IMR-90 (cell line): ENCODE measurements at regions not wholly inside any gene's neighbourhood (a gene's known extent, or its start where the extent isn't known, plus 50 kb on each side); places are given as distances from the start of the nearest gene placed in this dataset.
"Not testable (repeated sequence)": the region's sequence is repeated elsewhere in the genome, so short reads cannot be mapped to it uniquely, and the experiment has no call there.

Experiments
- ATAC-seq: fragments of 200-7000 bp; cut with Tn5 transposase; 2 replicates; pipeline ENCODE4 v1.9.1; 2020; ENCODE audit warnings: low read depth, mild to moderate bottlenecking, moderate library complexity
- BruUV-seq: library from RNA; stranded (reverse); fragments of 400-500 nt; replicated peaks from 2 replicates; lab custom pipeline; 2021; lab: Mats Ljungman, UMichigan
- CTCF ChIA-PET: fragments of 300-600 bp; formaldehyde crosslinking; extraction: SDS; loops from one replicate; lab custom pipeline; 2021; ENCODE audit warnings: antibody characterized with exemption; lab: Yijun Ruan, JAX
- POLR2A ChIA-PET: fragments of 300-600 bp; sonication (Branson Sonifier 250); formaldehyde crosslinking; loops from one replicate; lab custom pipeline; 2022; ENCODE audit warnings: antibody characterized with exemption; ENCODE audit not compliant: unreplicated experiment; lab: Charles Lee
- DNase-seq: peaks from one replicate; pipeline ENCODE4 v3.0.0; 2013
- H2AFZ ChIP-seq: replicated peaks from 2 replicates; pipeline ENCODE3; 2013; ENCODE audit warnings: low read length, mild to moderate bottlenecking; ENCODE audit not compliant: poor library complexity
- H2AK5ac ChIP-seq: 2 replicates; pipeline ENCODE4 v1.6.1; 2013; ENCODE audit warnings: low read depth, low read length, inconsistent platforms
- H2AK9ac ChIP-seq: replicated peaks from 2 replicates; pipeline ENCODE3; 2013; ENCODE audit warnings: mild to moderate bottlenecking, low read depth, low read length, moderate library complexity; ENCODE audit not compliant: poor library complexity
- H2BK120ac ChIP-seq: 2 replicates; pipeline ENCODE4 v1.6.1; 2013; ENCODE audit warnings: low read depth, low read length, inconsistent platforms
- H2BK15ac ChIP-seq: 3 replicates; pipeline ENCODE4 v1.6.1; 2013; ENCODE audit warnings: low read depth, low read length, inconsistent platforms
- H2BK20ac ChIP-seq: 2 replicates; pipeline ENCODE4 v1.6.1; 2013; ENCODE audit warnings: low read depth, mild to moderate bottlenecking, inconsistent platforms, low read length, moderate library complexity
- H2BK5ac ChIP-seq: 2 replicates; pipeline ENCODE4 v1.6.1; 2013; ENCODE audit warnings: mild to moderate bottlenecking, low read depth, low read length, inconsistent platforms; ENCODE audit not compliant: poor library complexity, severe bottlenecking
- H3K14ac ChIP-seq: replicated peaks from 2 replicates; pipeline ENCODE4 v1.6.1; 2013; ENCODE audit warnings: low read depth, low read length, inconsistent platforms
- H3K18ac ChIP-seq: 2 replicates; pipeline ENCODE4 v1.6.1; 2013; ENCODE audit warnings: low read depth, low read length, control low read depth
- H3K23ac ChIP-seq: 2 replicates; pipeline ENCODE4 v1.6.1; 2013; ENCODE audit warnings: low read depth, low read length, inconsistent platforms
- H3K27ac ChIP-seq: 2 replicates; pipeline ENCODE4 v1.5.1; 2013; ENCODE audit warnings: mild to moderate bottlenecking, control low read depth, low read length; ENCODE audit not compliant: insufficient read depth
- H3K27me3 ChIP-seq: 2 replicates; pipeline ENCODE4 v1.6.1; 2013; ENCODE audit warnings: low read length; ENCODE audit not compliant: control insufficient read depth, insufficient read depth
- H3K36me3 ChIP-seq: 2 replicates; pipeline ENCODE4 v1.6.1; 2013; ENCODE audit warnings: low read length, mixed read lengths; ENCODE audit not compliant: control insufficient read depth, insufficient read depth
- H3K4ac ChIP-seq: 2 replicates; pipeline ENCODE4 v1.6.1; 2013; ENCODE audit warnings: low read depth, low read length, inconsistent platforms
- H3K4me1 ChIP-seq: 2 replicates; pipeline ENCODE4 v1.6.1; 2013; ENCODE audit warnings: low read length, mixed read lengths; ENCODE audit not compliant: control insufficient read depth, insufficient read depth
- H3K4me2 ChIP-seq: 2 replicates; pipeline ENCODE4 v1.6.1; 2013; ENCODE audit warnings: low read depth, mild to moderate bottlenecking, control low read depth, low read length, moderate library complexity
- H3K4me3 ChIP-seq: 2 replicates; pipeline ENCODE4 v1.5.1; 2013; ENCODE audit warnings: low read depth, mild to moderate bottlenecking, control low read depth, low read length, moderate library complexity; ENCODE audit not compliant: insufficient read depth
- H3K56ac ChIP-seq: 2 replicates; pipeline ENCODE4 v1.6.1; 2013; ENCODE audit warnings: low read length, inconsistent platforms; ENCODE audit not compliant: insufficient read depth; ENCODE audit errors: extremely low read depth
- H3K79me1 ChIP-seq, 2 experiments: 2 replicates each; pipeline ENCODE4 v1.6.1; 2013; ENCODE audit warnings: low read length in 2 of 2, inconsistent platforms in 1 of 2, low read depth in 1 of 2
- H3K9ac ChIP-seq: 2 replicates; pipeline ENCODE4 v1.6.1; 2013; ENCODE audit warnings: low read depth, low read length, control low read depth
- H3K9me1 ChIP-seq: 2 replicates; pipeline ENCODE4 v1.6.1; 2013; ENCODE audit warnings: low read length, inconsistent platforms; ENCODE audit not compliant: insufficient read depth
- H3K9me3 ChIP-seq: 2 replicates; pipeline ENCODE4 v1.6.1; 2013; ENCODE audit warnings: low read length; ENCODE audit not compliant: control insufficient read depth, insufficient read depth
- H4K20me1 ChIP-seq: 2 replicates; pipeline ENCODE4 v1.6.1; 2013; ENCODE audit warnings: low read length, inconsistent platforms; ENCODE audit not compliant: insufficient read depth
- H4K5ac ChIP-seq: 2 replicates; pipeline ENCODE4 v1.6.1; 2013; ENCODE audit warnings: mild to moderate bottlenecking, low read depth, low read length, control low read depth
- H4K8ac ChIP-seq, 2 experiments: 2 replicates each; pipeline ENCODE4 v1.6.1; 2013; ENCODE audit warnings: low read depth in 2 of 2, low read length in 2 of 2, control low read depth in 1 of 2, inconsistent platforms in 1 of 2
- H4K91ac ChIP-seq: 2 replicates; pipeline ENCODE4 v1.6.1; 2013; ENCODE audit warnings: low read depth, low read length, inconsistent platforms; ENCODE audit not compliant: insufficient read depth
- CEBPB ChIP-seq: IDR thresholded peaks from 2 replicates; pipeline ENCODE4 v1.6.1; 2012; ENCODE audit warnings: low read depth, low read length, improper control_type of control experiment
- FOS ChIP-seq: fragments of 150-350 bp; IDR thresholded peaks from 2 replicates; pipeline ENCODE4 v1.6.1; 2016; ENCODE audit warnings: low read depth, low read length
- MXI1 ChIP-seq: IDR thresholded peaks from 2 replicates; pipeline ENCODE4 v1.6.1; 2012; ENCODE audit warnings: low read depth, mild to moderate bottlenecking, low read length, moderate library complexity, borderline replicate concordance
- NFE2L2 ChIP-seq: fragments of 150-350 bp; IDR thresholded peaks from 2 replicates; pipeline ENCODE4 v1.6.1; 2016; ENCODE audit warnings: low read depth, mild to moderate bottlenecking, low read length
- RAD21 ChIP-seq: IDR thresholded peaks from 2 replicates; pipeline ENCODE4 v1.6.1; 2012; ENCODE audit warnings: low read length, improper control_type of control experiment
- SMC3 ChIP-seq: fragments of 150-350 bp; IDR thresholded peaks from 2 replicates; pipeline ENCODE4 v1.6.1; 2016; ENCODE audit warnings: low read depth, mild to moderate bottlenecking, antibody characterized with exemption, low read length, moderate library complexity
- WGBS, 2 experiments: methylation state at CpG; one replicate each; pipeline versions ENCODE4 v1.1.5 to v1.1.7; 2013; ENCODE audit warnings: missing lambda C conversion rate in 2 of 2; ENCODE audit not compliant: insufficient read length in 1 of 2; ENCODE audit errors: extremely low coverage in 2 of 2; 5-methylcytosine and 5-hydroxymethylcytosine counted together
- dilution Hi-C: fragments of 300-500 bp; cut with HindIII; formaldehyde crosslinking; loops from one replicate; pipeline ENCODE4 v1.14.3; 2018; ENCODE audit warnings: low sequenced_read_pairs; ENCODE audit not compliant: unreplicated experiment
- in situ Hi-C: fragments of 300-500 bp; cut with MboI; formaldehyde crosslinking; loops from 3 replicates; pipeline ENCODE4 v1.14.3; 2019; ENCODE audit warnings: low sequenced_read_pairs, inconsistent platforms, mixed read lengths
- intact Hi-C: fragments of 100-400 bp; cut with micrococcal nuclease; formaldehyde crosslinking; loops from 2 replicates; pipeline ENCODE4 v1.10.0; 2022

- ChIA-PET CTCF (no interaction called here), POLR2A (no interaction called here)
- Histone ChIP-seq H2BK120ac (no peak overlapping the region), H3K9me3 (no peaks in the 10 kb centered on the region), H3K4me3 (no peak overlapping the region), H3K9me1 (no peaks in the 10 kb centered on the region), H3K27ac (no peak overlapping the region), H3K23ac (no peak overlapping the region), H2AFZ (no peak overlapping the region), H3K4ac (no peak overlapping the region), H3K56ac (no peak overlapping the region), H3K18ac (no peak overlapping the region), H3K79me1 (no peaks in the 10 kb centered on the region), H3K27me3 (no peaks in the 10 kb centered on the region), H3K4me2 (no peak overlapping the region), H3K14ac (no peak overlapping the region), H4K5ac (no peak overlapping the region), H2BK15ac (no peak overlapping the region), H2BK20ac (no peak overlapping the region), H2BK5ac (no peak overlapping the region), H2AK9ac (no peak overlapping the region), H2AK5ac (no peak overlapping the region), H4K91ac (no peak overlapping the region), H4K20me1 (no peaks in the 10 kb centered on the region), H3K4me1 (no peaks in the 10 kb centered on the region), H3K36me3 (no peaks in the 10 kb centered on the region), H3K9ac (no peak overlapping the region), H4K8ac (no peak overlapping the region)
- no TSS peak for BruUV-seq
- intact Hi-C loops (no loop called here), dilution Hi-C loops (no loop called here), in situ Hi-C loops (no loop called here)
- ATAC-seq (no peak), DNase-seq (no peak)
- WGBS, 2 experiments = 48% methylated on average over 2 of the region's 4 CpGs; no CpG with 5 or more reads in 1 of the 2 experiments
- no peak for TF ChIP-seq FOS
- TF ChIP-seq CEBPB = no peak
- no peak for TF ChIP-seq SMC3
- no peak for TF ChIP-seq MXI1
- TF ChIP-seq NFE2L2 = no peak
- TF ChIP-seq RAD21 = no peak
These were observed 306.9 kb upstream of the GLI3 start for GRCh38 chr7:42543953-42544352.

GRCh38 chr7:42542446-42542845 is 305.4 kb upstream of the GLI3 start:
- ATAC-seq, dilution Hi-C loops, H3K9me3 ChIP-seq, H2AK9ac ChIP-seq, H3K27ac ChIP-seq, H4K91ac ChIP-seq, BruUV-seq, H4K8ac ChIP-seq, in situ Hi-C loops, H3K23ac ChIP-seq, DNase-seq, H2BK20ac ChIP-seq, H3K4me3 ChIP-seq, H4K5ac ChIP-seq, CTCF ChIA-PET, H3K36me3 ChIP-seq, H3K79me1 ChIP-seq, H3K4me1 ChIP-seq, H3K4me2 ChIP-seq, H2AFZ ChIP-seq, H3K9ac ChIP-seq, H3K18ac ChIP-seq, H2BK15ac ChIP-seq, H3K9me1 ChIP-seq, H3K14ac ChIP-seq, intact Hi-C loops, H4K20me1 ChIP-seq, POLR2A ChIA-PET, H2AK5ac ChIP-seq, H3K4ac ChIP-seq, H2BK5ac ChIP-seq, H2BK120ac ChIP-seq, H3K56ac ChIP-seq, H3K27me3 ChIP-seq: not testable (repeated sequence)
- no CpG with 5 or more reads among the region's 1 CpG for WGBS, 2 experiments
